ENCODE measurements at regions not wholly inside any gene's neighbourhood (a gene's known extent, or its start where the extent isn't known, plus 50 kb on each side); places are given as distances from the start of the nearest gene placed in this dataset.
"Not testable (repeated sequence)": the region's sequence is repeated elsewhere in the genome, so short reads cannot be mapped to it uniquely, and the experiment has no call there.

DNA sequence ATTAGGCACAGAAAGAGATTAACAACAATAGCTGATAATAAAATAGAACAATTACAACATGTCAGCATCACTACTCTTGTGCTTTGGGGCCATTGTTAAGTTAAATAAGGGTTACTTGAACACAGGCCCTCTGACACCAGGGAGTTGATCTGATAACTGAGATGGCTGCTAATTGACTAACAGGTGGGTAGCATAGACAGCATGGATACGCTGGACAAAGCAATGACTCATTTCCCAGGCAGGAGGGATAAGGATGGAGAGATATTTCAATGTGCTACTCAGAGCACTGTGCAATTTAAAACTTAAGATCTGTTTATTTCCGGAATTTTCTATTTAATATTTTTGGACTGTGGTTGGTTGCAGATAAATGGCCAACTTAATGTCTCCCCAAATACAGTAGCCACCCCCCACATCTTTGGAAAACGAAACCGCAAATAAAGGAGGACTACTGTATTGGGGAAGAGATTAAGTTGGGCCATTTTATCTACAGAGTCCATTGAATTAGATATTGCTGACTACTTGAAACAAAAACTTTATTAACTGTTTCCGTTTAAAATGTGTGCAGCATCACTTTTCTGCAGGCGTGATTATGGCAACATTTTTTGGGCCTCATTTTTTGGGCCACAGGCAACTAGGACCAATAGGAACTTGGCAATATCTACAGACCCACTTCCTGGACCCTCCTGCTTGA lies 200.6 kb upstream of the KLF3 start:
- intact Hi-C loops (cut with micrococcal nuclease) = no loop called here

DNA sequence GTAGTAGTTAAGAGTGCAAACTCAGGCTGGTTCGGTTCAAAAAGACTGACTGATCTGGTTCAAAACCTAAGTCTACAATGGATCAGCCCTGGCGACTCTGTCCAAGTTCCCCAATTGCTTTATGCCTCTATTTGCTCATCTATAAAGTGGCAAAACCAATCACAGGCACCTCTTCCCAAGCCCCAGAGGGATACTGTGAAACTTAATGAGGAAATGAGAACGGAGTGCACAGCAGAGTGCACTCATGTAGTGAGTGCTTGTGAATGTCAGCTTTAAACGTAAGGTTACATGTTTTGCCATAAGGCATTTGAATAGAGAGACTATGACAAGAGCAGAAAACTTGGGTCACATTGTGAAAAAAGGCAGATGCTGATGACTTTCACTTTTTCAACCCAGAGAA lies 199.7 kb upstream of the KLF3 start:
- intact Hi-C loops (cut with micrococcal nuclease) = no loop called here

GRCh38 chr4:38466401-38466800 lies 197.6 kb upstream of the KLF3 start:
- intact Hi-C loops (cut with micrococcal nuclease) = no loop called here

DNA sequence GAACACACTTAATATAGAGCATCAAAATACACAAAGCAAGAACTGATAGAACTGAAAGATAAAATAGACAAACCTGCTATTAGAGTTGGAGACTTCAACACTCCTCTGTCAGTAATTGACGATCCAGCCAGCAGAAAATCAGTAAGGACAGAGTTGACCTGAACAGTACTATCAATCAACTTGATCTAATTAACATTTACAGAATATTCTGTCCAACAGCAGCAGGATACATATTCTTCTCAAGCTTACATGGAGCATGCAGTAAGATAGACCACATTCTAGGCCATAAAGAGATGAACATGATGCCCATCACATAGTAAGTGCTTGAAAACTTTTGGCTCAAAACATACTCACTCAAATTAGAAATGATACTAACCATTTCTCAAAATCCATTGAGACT lies 196.7 kb upstream of the KLF3 start:
- intact Hi-C loops (cut with micrococcal nuclease) = no loop called here

- intact Hi-C loops (cut with micrococcal nuclease) = no loop called here
Observed at GRCh38 chr4:38468339-38468866, 195.6 kb upstream of the KLF3 start.

GRCh38 chr4:38469410-38469809 lies 194.6 kb upstream of the KLF3 start:
- intact Hi-C loops (cut with micrococcal nuclease) = no loop called here

DNA sequence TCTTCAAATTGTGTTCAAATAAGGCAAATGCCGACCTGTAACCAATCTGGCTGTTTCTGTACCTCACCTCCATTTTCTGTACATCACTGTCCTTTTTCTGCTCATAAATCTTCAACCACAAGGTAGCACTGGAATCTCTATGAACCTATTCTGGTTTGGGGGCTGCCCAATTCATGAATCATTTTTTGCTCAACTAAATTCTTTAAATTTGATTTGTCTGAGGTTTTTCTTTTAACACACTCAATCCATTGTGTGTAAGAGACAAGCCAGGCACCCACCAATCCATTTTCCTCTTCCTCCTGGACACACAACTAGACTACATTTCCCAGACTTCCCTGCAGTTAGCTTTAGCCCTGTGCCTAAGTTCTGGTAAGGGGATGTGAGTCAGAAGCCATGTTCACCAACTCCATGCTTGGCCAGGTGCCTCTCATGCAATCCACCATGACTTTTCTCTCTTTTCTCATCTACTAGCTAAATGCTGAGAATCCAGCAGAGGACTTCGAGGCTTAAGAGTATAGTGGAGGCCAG lies 193.2 kb upstream of the KLF3 start:
- intact Hi-C loops (cut with micrococcal nuclease) = no loop called here

- intact Hi-C loops (cut with micrococcal nuclease) = no loop called here
Observed at GRCh38 chr4:38482696-38483095, 181.3 kb upstream of the KLF3 start.

GRCh38 chr4:38483628-38484027 lies 180.4 kb upstream of the KLF3 start:
- intact Hi-C loops (cut with micrococcal nuclease) = not testable (repeated sequence)

GRCh38 chr4:38489011-38489861 lies 174.8 kb upstream of the KLF3 start:
- intact Hi-C loops (cut with micrococcal nuclease) = no loop called here

DNA sequence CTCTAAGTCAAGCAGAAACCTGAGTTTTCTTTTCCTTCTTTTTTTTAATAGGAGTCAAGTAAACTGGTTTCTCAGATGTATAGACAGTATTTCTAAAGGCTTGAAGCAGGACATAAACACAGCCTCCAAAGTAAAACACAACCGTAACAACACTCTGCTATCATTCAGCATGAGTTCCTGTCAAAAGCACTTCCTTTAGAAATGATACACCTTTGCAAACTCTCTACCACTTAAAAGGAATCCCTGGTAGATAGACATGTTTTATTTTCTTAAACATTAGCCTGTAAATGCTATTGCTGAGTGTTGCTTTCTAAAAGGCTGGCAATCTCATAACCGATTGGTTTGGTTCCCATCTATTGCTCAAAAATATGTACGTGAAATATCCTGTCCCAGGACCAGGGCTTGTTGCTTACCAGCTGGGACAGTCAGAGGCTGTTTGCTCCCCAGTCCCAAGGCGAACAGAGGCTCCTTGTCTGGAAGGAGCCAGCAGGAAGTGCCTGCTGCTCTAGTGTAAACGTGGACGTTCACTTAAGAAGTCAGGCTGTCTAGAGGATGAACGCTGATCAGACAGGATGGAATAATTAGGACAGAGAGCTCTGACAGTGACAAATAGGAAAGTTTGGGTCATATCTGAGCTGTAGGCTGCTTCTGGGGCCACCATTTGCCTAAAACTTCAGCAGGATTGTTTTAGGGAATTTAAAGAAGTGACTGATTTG lies 173.9 kb upstream of the KLF3 start:
- intact Hi-C loops (cut with micrococcal nuclease) = no loop called here

- intact Hi-C loops (cut with micrococcal nuclease) = no loop called here
Observed at GRCh38 chr4:38490753-38491446, 173.1 kb upstream of the KLF3 start.

- intact Hi-C loops (cut with micrococcal nuclease) = no loop called here
Observed at GRCh38 chr4:38491854-38492478, 172.0 kb upstream of the KLF3 start.

GRCh38 chr4:38493066-38493465 lies 170.9 kb upstream of the KLF3 start:
- intact Hi-C loops (cut with micrococcal nuclease) = no loop called here

- intact Hi-C loops (cut with micrococcal nuclease) = no loop called here
Observed at GRCh38 chr4:38495446-38495845, 168.6 kb upstream of the KLF3 start.

- intact Hi-C loops (cut with micrococcal nuclease) = no loop called here
Observed at GRCh38 chr4:38497121-38497520, 166.9 kb upstream of the KLF3 start.

DNA sequence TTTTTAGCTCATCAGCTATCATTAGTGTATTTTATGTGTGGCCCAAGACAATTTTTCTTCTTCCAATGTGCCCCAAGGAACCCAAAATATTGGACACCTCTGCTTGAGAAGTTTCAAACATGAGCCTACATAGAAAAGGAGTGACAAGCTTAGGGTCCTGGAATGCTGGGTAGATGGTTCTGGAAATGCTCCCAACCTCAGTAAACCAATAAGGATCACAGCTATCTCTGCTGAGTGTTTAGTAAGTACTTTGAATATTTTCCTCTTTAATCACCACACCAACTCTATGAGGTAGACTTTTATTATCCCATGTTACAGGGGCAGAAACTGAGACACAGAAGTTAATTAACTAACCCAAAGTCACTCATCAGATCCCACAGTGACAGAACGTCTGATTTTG lies 164.9 kb upstream of the KLF3 start:
- intact Hi-C loops (cut with micrococcal nuclease) = no loop called here

DNA sequence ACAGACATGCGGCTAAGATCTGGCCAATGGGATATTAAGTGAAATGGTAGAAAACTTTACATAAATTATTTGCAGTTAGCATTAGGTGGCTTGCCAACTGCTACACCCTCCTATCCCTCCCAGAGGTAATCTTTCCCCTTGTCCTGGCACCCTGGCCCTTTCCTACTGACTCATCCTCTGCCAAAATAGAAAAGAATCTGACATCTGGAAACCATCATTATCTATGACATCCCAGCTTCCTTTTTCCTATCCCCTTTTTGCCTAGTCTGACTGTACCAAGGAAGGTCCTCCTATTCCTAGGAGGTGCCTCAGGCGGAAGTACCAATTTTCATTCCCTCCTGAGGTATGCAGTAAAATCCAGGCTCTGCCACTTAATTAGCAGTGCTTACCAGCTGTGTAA lies 163.6 kb upstream of the KLF3 start:
- intact Hi-C loops (cut with micrococcal nuclease) = no loop called here

- intact Hi-C loops (cut with micrococcal nuclease) = no loop called here
Observed at GRCh38 chr4:38501698-38502097, 162.3 kb upstream of the KLF3 start.

GRCh38 chr4:38503689-38504395 lies 160.2 kb upstream of the KLF3 start:
- intact Hi-C loops (cut with micrococcal nuclease) = no loop called here

All from T-helper 2 cell treated with Interferon-gamma antibody and Interleukin-4, amounts not matched to agents 100 ng/mL and 5 ng/mL, for 36 hours (primary cell).